ENCODE measurements at regions not wholly inside any gene's neighbourhood (a gene's known extent, or its start where the extent isn't known, plus 50 kb on each side); places are given as distances from the start of the nearest gene placed in this dataset.

- TF ChIP-seq, protein P1, sequence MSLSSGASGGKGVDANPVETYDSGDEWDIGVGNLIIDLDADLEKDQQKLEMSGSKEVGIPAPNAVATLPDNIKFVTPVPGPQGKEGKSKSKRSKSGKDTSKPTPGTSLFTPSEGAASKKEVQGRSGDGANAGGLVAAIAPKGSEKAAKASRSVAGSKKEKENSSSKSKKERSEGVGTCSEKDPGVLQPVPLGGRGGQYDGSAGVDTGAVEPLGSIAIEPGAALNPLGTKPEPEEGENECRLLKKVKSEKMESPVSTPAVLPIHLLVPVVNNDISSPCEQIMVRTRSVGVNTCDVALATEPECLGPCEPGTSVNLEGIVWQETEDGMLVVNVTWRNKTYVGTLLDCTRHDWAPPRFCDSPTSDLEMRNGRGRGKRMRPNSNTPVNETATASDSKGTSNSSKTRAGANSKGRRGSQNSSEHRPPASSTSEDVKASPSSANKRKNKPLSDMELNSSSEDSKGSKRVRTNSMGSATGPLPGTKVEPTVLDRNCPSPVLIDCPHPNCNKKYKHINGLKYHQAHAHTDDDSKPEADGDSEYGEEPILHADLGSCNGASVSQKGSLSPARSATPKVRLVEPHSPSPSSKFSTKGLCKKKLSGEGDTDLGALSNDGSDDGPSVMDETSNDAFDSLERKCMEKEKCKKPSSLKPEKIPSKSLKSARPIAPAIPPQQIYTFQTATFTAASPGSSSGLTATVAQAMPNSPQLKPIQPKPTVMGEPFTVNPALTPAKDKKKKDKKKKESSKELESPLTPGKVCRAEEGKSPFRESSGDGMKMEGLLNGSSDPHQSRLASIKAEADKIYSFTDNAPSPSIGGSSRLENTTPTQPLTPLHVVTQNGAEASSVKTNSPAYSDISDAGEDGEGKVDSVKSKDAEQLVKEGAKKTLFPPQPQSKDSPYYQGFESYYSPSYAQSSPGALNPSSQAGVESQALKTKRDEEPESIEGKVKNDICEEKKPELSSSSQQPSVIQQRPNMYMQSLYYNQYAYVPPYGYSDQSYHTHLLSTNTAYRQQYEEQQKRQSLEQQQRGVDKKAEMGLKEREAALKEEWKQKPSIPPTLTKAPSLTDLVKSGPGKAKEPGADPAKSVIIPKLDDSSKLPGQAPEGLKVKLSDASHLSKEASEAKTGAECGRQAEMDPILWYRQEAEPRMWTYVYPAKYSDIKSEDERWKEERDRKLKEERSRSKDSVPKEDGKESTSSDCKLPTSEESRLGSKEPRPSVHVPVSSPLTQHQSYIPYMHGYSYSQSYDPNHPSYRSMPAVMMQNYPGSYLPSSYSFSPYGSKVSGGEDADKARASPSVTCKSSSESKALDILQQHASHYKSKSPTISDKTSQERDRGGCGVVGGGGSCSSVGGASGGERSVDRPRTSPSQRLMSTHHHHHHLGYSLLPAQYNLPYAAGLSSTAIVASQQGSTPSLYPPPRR (CRISPR knock-in tag; IDR thresholded peaks at IDR 0.05; ENCODE audit: borderline replicate concordance), result peak; percentile 74; the same call in 1 of the 2 replicates
- peak; percentile 89 for TF ChIP-seq ELF3 (CRISPR knock-in tag; IDR thresholded peaks at IDR 0.05)
- peak; percentile 59; the same call in 1 of the 2 replicates for TF ChIP-seq DPF2 (CRISPR knock-in tag; IDR thresholded peaks at IDR 0.05; ENCODE audit: borderline replicate concordance, low read depth)
- no peak for TF ChIP-seq ADNP (CRISPR knock-in tag; IDR thresholded peaks at IDR 0.05)
- peak; percentile 66; the same call in 1 of the 2 replicates for TF ChIP-seq ZNF710 (CRISPR knock-in tag; IDR thresholded peaks at IDR 0.05; ENCODE audit: borderline replicate concordance)
- TF ChIP-seq BRCA1 (CRISPR knock-in tag; IDR thresholded peaks at IDR 0.05), result no peak
- TF ChIP-seq ZNF558 (CRISPR knock-in tag; IDR thresholded peaks at IDR 0.05; ENCODE audit: borderline replicate concordance), result no peak
- peak; percentile 61; the same call in 1 of the 2 replicates for TF ChIP-seq ZNF691 (CRISPR knock-in tag; IDR thresholded peaks at IDR 0.05; ENCODE audit: borderline replicate concordance, low read depth)
- peak; percentile 63; the same call in 1 of the 2 replicates for TF ChIP-seq POGZ (CRISPR knock-in tag; IDR thresholded peaks at IDR 0.05)
- TF ChIP-seq, protein P2, sequence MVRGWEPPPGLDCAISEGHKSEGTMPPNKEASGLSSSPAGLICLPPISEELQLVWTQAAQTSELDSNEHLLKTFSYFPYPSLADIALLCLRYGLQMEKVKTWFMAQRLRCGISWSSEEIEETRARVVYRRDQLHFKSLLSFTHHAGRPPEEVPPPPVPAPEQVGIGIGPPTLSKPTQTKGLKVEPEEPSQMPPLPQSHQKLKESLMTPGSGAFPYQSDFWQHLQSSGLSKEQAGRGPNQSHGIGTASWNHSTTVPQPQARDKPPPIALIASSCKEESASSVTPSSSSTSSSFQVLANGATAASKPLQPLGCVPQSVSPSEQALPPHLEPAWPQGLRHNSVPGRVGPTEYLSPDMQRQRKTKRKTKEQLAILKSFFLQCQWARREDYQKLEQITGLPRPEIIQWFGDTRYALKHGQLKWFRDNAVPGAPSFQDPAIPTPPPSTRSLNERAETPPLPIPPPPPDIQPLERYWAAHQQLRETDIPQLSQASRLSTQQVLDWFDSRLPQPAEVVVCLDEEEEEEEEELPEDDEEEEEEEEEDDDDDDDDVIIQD (CRISPR knock-in tag; IDR thresholded peaks at IDR 0.05; ENCODE audit: low read depth), result peak; percentile 69; the same call in 1 of the 2 replicates
- TF ChIP-seq KLF12 (CRISPR knock-in tag; IDR thresholded peaks at IDR 0.05; ENCODE audit: borderline replicate concordance), result 0 out of 2 replicates have a peak, but pooled peaks have one; percentile 18
- TF ChIP-seq NFIC (IDR thresholded peaks at IDR 0.05; ENCODE audit: low read length), result peak; percentile 41; the same call in 1 of the 2 replicates
- TF ChIP-seq ZNF644 (CRISPR knock-in tag; IDR thresholded peaks at IDR 0.05; ENCODE audit: low read depth), result 0 out of 2 replicates have a peak, but pooled peaks have one; percentile 14
- TF ChIP-seq UBTF (CRISPR knock-in tag; IDR thresholded peaks at IDR 0.05), result 0 out of 2 replicates have a peak, but pooled peaks have one; percentile 23
- TF ChIP-seq MLX (CRISPR knock-in tag; IDR thresholded peaks at IDR 0.05), result no peak
- no peak for TF ChIP-seq SIN3B (IDR thresholded peaks at IDR 0.05; ENCODE audit: low read length)
- peak; percentile 35 for TF ChIP-seq XRCC5 (optimal IDR thresholded peaks at IDR 0.05; ENCODE audit: low read length)
- TF ChIP-seq ZMYM3 (CRISPR knock-in tag; IDR thresholded peaks at IDR 0.05), result no peak
Observed at GRCh38 chr5:124605541-124605940, 140.9 kb downstream of the ZNF608 start (continued).
